HepG2 (cell line): ENCODE measurements at regions not wholly inside any gene's neighbourhood (a gene's known extent, or its start where the extent isn't known, plus 50 kb on each side); places are given as distances from the start of the nearest gene placed in this dataset.

Source experiments
- ATAC-seq: fragments of 200-7000 bp; cut with Tn5 transposase; 3 replicates; pipeline ENCODE4 v1.9.1; 2020; ENCODE audit warnings: mild to moderate bottlenecking, moderate library complexity
- BruUV-seq: library from RNA; stranded (reverse); fragments of 400-500 nt; replicated peaks from 2 replicates; lab custom pipeline; 2021; lab: Mats Ljungman, UMichigan
- CTCF ChIA-PET: fragments of 300-600 bp; formaldehyde crosslinking; extraction: SDS; loops from one replicate; lab custom pipeline; 2021; ENCODE audit warnings: low total read pairs, inconsistent platforms, low intra/inter-chr PET ratio; lab: Yijun Ruan, JAX
- POLR2A ChIA-PET: fragments of 350-600 bp; sonication (Branson Sonifier 250); formaldehyde crosslinking; loops from one replicate; lab custom pipeline; 2020; ENCODE audit warnings: antibody characterized with exemption, inconsistent platforms; lab: Yijun Ruan, JAX
- DNase-seq: peaks from one replicate; pipeline ENCODE4 v3.0.0-alpha.2; 2015; ENCODE audit warnings: low spot score
- FAIRE-seq: peaks from 3 replicates; lab custom pipeline; 2011; peaks lifted over from hg19 to GRCh38; lab: Jason Lieb, UNC
- H2AFZ ChIP-seq: one replicate; pipeline ENCODE4 v1.6.1; 2011; ENCODE audit warnings: low read length, inconsistent platforms
- H3K27ac ChIP-seq: fragments of 300-600 bp; 3 replicates; pipeline ENCODE4 v1.8.0; 2011; ENCODE audit warnings: mixed run types, mild to moderate bottlenecking, mixed read lengths, low read length, inconsistent platforms; ENCODE audit not compliant: insufficient read depth; ENCODE audit errors: extremely low read length
- H3K27me3 ChIP-seq, 2 experiments: fragments of 200-600 bp in 1 of 2; 2 replicates in 1 of 2; 3 replicates in 1 of 2; pipeline versions ENCODE4 v1.6.0 to v1.8.0; 2011; ENCODE audit warnings: low read length in 2 of 2, mild to moderate bottlenecking in 2 of 2, moderate library complexity in 2 of 2, inconsistent platforms in 1 of 2; ENCODE audit not compliant: insufficient read depth in 2 of 2, control insufficient read depth in 1 of 2
- H3K36me3 ChIP-seq, 2 experiments: fragments of 200-600 bp in 1 of 2; replicated peaks in 1 of 2; 2 replicates in 1 of 2; 3 replicates in 1 of 2; pipeline versions ENCODE4 v1.5.1 to v1.8.0; 2011; ENCODE audit warnings: low read length in 2 of 2, inconsistent platforms in 1 of 2; ENCODE audit not compliant: insufficient read depth in 2 of 2, control insufficient read depth in 1 of 2
- H3K4me1 ChIP-seq: 2 replicates; pipeline ENCODE4 v1.5.1; 2012; ENCODE audit warnings: low read length, inconsistent platforms; ENCODE audit not compliant: insufficient read depth
- H3K4me2 ChIP-seq: 2 replicates; pipeline ENCODE4 v1.6.0; 2011; ENCODE audit warnings: low read depth, low read length, inconsistent platforms
- H3K4me3 ChIP-seq, 3 experiments: fragments of 200-600 bp in 1 of 3; sonication (generic), shearing (Covaris generic) in 1 of 3; replicated peaks in 1 of 3; 2 replicates each; pipeline ENCODE4 v1.5.1; 2011 to 2016; ENCODE audit warnings: low read length in 3 of 3, inconsistent platforms in 2 of 3, low read depth in 2 of 3, mild to moderate bottlenecking in 2 of 3, control low read depth in 1 of 3, mixed read lengths in 1 of 3; ENCODE audit not compliant: insufficient read depth in 1 of 3
- H3K79me2 ChIP-seq: one replicate; pipeline ENCODE4 v1.6.1; 2011; ENCODE audit warnings: low read length, inconsistent platforms; ENCODE audit not compliant: insufficient read depth
- H3K9ac ChIP-seq: 2 replicates; pipeline ENCODE4 v1.6.0; 2011; ENCODE audit warnings: mild to moderate bottlenecking, low read depth, low read length, inconsistent platforms; ENCODE audit not compliant: insufficient read depth
- H3K9me3 ChIP-seq: 2 replicates; pipeline ENCODE4 v1.5.1; 2012; ENCODE audit warnings: mild to moderate bottlenecking, low read length
- H4K20me1 ChIP-seq: 2 replicates; pipeline ENCODE4 v1.6.0; 2011; ENCODE audit warnings: inconsistent platforms, mild to moderate bottlenecking, low read length, moderate library complexity; ENCODE audit not compliant: insufficient read depth
- FOXM1 ChIP-seq: sonication (generic); formaldehyde crosslinking; IDR thresholded peaks from 2 replicates; pipeline ENCODE4 v1.5.0; 2020; ENCODE audit warnings: missing genetic modification reagents
- GATA4 ChIP-seq: sonication (generic); IDR thresholded peaks from 2 replicates; pipeline ENCODE4 v1.6.1; 2016; ENCODE audit warnings: antibody characterized with exemption, low read depth, borderline replicate concordance
- HNRNPH1 ChIP-seq: fragments of 200-400 bp; formaldehyde crosslinking; optimal IDR thresholded peaks from 2 replicates; pipeline ENCODE3; 2017; ENCODE audit warnings: mild to moderate bottlenecking, low read depth, low read length
- MAFF ChIP-seq: IDR thresholded peaks from 2 replicates; pipeline ENCODE4 v1.6.1; 2011; ENCODE audit warnings: low read depth, low read length, improper control_type of control experiment
- NFE2L2 ChIP-seq: fragments of 150-350 bp; IDR thresholded peaks from 2 replicates; pipeline ENCODE4 v1.6.1; 2014; ENCODE audit warnings: low read length
- NR1H2 ChIP-seq: sonication (generic); formaldehyde crosslinking; IDR thresholded peaks from 2 replicates; pipeline ENCODE4 v1.8.1; 2022; ENCODE audit warnings: low read depth, missing genetic modification reagents, borderline replicate concordance
- RORA ChIP-seq: sonication (generic); formaldehyde crosslinking; IDR thresholded peaks from 2 replicates; pipeline ENCODE4 v1.5.0; 2020; ENCODE audit warnings: mild to moderate bottlenecking, missing genetic modification reagents, moderate library complexity
- STAT6 ChIP-seq: sonication (generic); formaldehyde crosslinking; IDR thresholded peaks from 2 replicates; pipeline ENCODE4 v1.4.0; 2020; ENCODE audit warnings: missing genetic modification reagents, mild to moderate bottlenecking, borderline replicate concordance
- SUZ12 ChIP-seq: fragments of 150-350 bp; IDR thresholded peaks from 2 replicates; pipeline ENCODE4 v1.6.1; 2014; ENCODE audit warnings: low read depth, low read length
- TFAP4 ChIP-seq: sonication (generic); IDR thresholded peaks from 2 replicates; pipeline ENCODE4 v1.6.1; 2016; ENCODE audit warnings: low read depth, borderline replicate concordance
- ZBTB21 ChIP-seq: sonication (generic); formaldehyde crosslinking; IDR thresholded peaks from 2 replicates; pipeline ENCODE4 v1.4.0; 2020; ENCODE audit warnings: missing genetic modification reagents
- ZNF124 ChIP-seq: sonication (generic); formaldehyde crosslinking; IDR thresholded peaks from 2 replicates; pipeline ENCODE4 v1.4.0; 2020; ENCODE audit warnings: missing genetic modification reagents
- ZNF207 ChIP-seq: fragments of 450-650 bp; IDR thresholded peaks from 2 replicates; pipeline ENCODE4 v1.6.1; 2016; ENCODE audit warnings: antibody characterized with exemption, borderline replicate concordance
- ZNF597 ChIP-seq: sonication (generic); formaldehyde crosslinking; IDR thresholded peaks from 2 replicates; pipeline ENCODE4 v1.5.0; 2020; ENCODE audit warnings: missing genetic modification reagents
- ZSCAN31 ChIP-seq: sonication (generic); formaldehyde crosslinking; IDR thresholded peaks from 2 replicates; pipeline ENCODE4 v1.5.0; 2020; ENCODE audit warnings: low read depth, mild to moderate bottlenecking, missing genetic modification reagents
- WGBS: methylation state at CpG from one replicate; pipeline ENCODE4 v1.1.6; 2017; ENCODE audit warnings: low lambda C conversion rate; 5-methylcytosine and 5-hydroxymethylcytosine counted together
- in situ Hi-C: cut with HindIII; loops from 2 replicates; pipeline ENCODE4 v1.10.0; 2017; ENCODE audit warnings: low pct_unique_long_range_greater_than_20kb; ENCODE audit not compliant: extremely low pct_ligation_motif_present
- intact Hi-C: fragments of 100-400 bp; cut with micrococcal nuclease; formaldehyde crosslinking; loops from one replicate; pipeline ENCODE4 v1.10.0; 2022; ENCODE audit not compliant: unreplicated experiment

DNA sequence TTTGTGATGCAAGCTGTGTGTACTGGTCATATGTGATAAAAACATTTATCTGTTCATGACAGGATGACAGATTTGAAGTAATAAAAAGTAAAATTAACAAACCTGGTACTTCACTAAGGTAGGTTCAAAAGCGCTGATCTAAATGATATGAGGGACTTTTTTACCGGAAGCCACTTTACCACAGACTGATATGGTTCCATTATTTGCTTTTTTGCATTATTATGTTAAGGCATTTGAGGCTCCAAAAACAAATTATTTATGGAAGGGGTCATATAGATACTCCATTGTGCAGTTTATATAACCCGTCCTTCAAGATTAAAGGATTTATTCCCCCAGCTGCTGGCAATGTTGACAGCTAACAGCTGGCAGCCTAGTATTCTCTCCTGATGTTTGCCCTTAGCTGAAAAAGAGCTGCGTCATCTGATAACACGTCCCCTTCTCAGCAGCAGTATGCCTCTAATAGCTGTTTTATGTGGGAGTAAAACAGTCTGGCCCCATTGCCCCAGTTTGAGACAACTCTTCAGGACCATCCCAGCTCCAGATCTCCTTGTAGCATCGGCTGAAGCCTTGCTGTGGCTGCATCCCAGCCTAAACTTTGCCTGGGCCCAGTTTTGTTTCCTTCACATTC, 84.8 kb upstream of the XIRP2 start:
- in situ Hi-C loops = no loop called here
- DNase-seq = peak; percentile 5
- H3K4me2 ChIP-seq = no peak overlapping the region
- no TSS peak for BruUV-seq
- no peak overlapping the region for H3K27ac ChIP-seq
- no peak for FAIRE-seq
- CTCF ChIA-PET = no interaction called here
- ATAC-seq = no peak
- no peaks in the 10 kb centered on the region for H4K20me1 ChIP-seq
- no peaks in the 10 kb centered on the region for H3K36me3 ChIP-seq
- WGBS = 35% methylated on average over 6 of the region's 6 CpGs
- H3K4me3 ChIP-seq = no peak overlapping the region
- H3K27me3 ChIP-seq = no peaks in the 10 kb centered on the region
- no peaks in the 10 kb centered on the region for H3K4me1 ChIP-seq
- H3K9ac ChIP-seq = no peak overlapping the region
- H2AFZ ChIP-seq = no peak overlapping the region
- TF ChIP-seq ZNF207 = no peak
- TF ChIP-seq MAFF = 0 out of 2 replicates have a peak, but pooled peaks have one; percentile 33
- TF ChIP-seq HNRNPH1 = no peak
- no peak for TF ChIP-seq STAT6 (CRISPR knock-in tag)
- no peak for TF ChIP-seq NR1H2 (CRISPR knock-in tag)
- no peak for TF ChIP-seq GATA4
- no peak for TF ChIP-seq SUZ12
- peak; percentile 57; the same call in 1 of the 2 replicates for TF ChIP-seq NFE2L2
- TF ChIP-seq FOXM1 (CRISPR knock-in tag) = no peak
- TF ChIP-seq ZNF597 (CRISPR knock-in tag) = no peak
- TF ChIP-seq RORA = no peak
- TF ChIP-seq ZBTB21 (CRISPR knock-in tag) = no peak
- no peak for TF ChIP-seq ZSCAN31 (CRISPR knock-in tag)
- TF ChIP-seq TFAP4 = peak; percentile 53; the same call in 1 of the 2 replicates
- no peak for TF ChIP-seq ZNF124
- TF ChIP-seq, all 625 proteins: peak for 3
- H3K79me2 ChIP-seq = no peaks in the 10 kb centered on the region
- POLR2A ChIA-PET = no interaction called here
- H3K9me3 ChIP-seq = 0 out of 2 replicates have a peak, but pooled peaks cover 4% of the 10 kb centered on the region
- intact Hi-C loops = no loop called here
